ENCODE measurements at regions not wholly inside any gene's neighbourhood (a gene's known extent, or its start where the extent isn't known, plus 50 kb on each side); places are given as distances from the start of the nearest gene placed in this dataset.

DNA sequence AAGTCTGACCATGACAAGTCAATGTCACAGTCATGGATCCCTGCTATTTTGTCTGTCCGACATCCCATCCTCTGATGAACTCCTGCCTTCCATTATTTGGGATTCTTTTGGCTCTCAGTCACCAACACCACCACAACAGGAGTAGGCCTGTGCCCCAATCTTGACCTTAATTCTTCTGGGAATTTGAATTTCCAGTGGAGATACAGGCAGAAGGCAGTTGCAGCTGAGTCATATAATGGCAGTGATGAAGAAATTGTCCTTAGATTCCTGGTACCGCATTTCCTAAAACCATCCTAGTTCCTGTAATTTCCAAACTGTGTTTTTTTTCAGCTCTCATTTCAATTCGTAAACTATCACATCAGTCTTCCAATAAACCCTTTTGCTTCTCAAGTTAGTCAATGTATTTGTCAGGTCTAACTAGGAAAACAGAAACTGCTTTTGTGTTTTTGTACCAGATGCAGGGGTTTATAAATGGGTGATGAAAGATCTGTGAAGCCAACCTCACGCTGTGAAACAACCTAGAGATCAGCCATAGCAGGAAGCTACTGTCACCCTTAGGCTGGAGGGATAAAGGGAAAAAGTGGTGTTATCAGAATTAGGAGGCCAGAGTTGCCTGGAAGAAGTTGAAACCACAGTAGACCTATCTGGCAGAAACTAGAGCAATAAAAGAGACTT lies 126.3 kb upstream of the TMEM108 start:
- no peak for DNase-seq (ENCODE audit: low spot score)
- in situ Hi-C loops (cut with HindIII; ENCODE audit: low sequenced_read_pairs), result no loop called here

DNA sequence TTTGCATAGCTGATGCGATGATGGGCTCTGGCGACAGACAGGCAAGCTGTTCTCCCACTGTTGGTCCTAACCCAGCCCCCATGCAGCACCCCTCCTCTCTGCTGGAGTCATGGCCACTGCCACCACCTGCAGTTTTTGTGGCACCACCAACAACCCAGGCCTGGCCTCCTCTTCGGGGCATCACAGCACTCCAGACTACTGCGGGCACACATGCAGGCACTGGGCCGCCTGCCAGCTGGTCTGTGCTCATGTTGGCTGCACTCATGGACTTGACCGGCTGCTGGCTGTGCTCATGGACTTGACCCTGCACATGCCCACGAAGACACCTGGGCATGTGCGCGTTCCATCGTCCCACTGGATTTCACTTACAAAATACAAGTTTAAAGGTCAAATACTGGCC lies 130.9 kb upstream of the TMEM108 start:
- in situ Hi-C loops (cut with HindIII; ENCODE audit: low sequenced_read_pairs), result no loop called here

DNA sequence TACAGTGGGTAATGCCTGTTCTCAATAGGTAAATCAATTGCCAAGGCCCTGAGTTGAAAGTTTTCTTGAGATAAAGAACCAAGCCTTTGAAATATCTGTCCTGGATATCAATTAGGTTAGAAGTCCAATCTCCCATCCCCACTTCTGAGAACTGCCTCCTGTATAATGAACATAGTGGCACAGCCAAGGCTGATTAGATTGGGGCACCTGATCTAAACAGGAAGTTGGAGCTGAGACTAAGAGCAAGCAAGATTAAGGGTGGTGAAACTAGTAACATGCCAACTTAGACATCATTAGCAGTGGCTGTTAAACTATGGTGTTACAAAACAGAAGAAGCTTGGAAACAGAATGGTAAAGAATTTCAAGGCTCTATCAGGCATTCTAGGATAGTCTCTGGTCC lies 137.7 kb upstream of the TMEM108 start:
- DNase-seq (ENCODE audit: low spot score), result no peak
- in situ Hi-C loops (cut with HindIII; ENCODE audit: low sequenced_read_pairs), result no loop called here

More for the DNA sequence above, 130.9 kb upstream of the TMEM108 start:
- peak; percentile 50 for DNase-seq (ENCODE audit: low spot score)

DNA sequence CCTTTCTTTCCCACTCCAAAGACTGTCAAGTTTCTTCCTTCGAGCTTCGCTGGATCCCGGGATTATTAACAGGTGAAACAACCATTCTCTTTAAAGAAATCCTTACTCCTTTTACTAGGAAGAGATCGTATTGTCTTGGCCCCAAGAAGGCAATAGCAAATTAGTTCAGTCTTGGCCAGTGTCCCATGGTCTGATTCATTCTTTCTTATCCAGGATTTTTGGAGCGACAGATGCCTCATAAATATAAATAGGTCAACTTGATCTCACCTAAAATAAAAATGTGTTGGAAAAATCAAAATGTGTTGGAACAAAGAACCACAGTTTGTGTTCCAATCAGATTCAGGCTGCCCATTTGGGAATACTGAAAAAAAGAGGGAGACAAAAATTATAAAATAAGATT lies 140.1 kb upstream of the TMEM108 start:
- DNase-seq (ENCODE audit: low spot score), result peak; percentile 82

DNA sequence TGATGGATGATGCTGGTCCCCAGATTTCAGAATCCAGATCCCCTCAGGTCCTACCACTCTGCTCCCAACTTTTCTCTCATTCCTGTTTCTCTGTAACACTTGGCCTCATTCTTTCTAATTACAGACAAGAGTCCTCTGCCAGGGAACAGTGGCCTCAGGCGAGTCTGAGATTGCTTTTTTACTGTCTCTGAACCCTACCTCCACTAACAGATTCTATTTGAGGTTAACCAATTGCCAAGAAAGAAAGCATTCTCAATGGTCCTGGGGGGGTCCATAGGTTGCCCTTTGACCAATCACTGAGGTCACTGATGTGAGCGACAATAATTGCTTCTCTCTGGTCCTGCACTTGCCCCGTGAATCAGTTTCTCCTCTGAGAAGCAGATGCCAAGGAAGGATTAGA lies 145.2 kb upstream of the TMEM108 start:
- in situ Hi-C loops (cut with HindIII; ENCODE audit: low sequenced_read_pairs), result no loop called here
- peak; percentile 18 for DNase-seq (ENCODE audit: low spot score)

More for the DNA sequence above, 140.1 kb upstream of the TMEM108 start:
- in situ Hi-C loops (cut with HindIII; ENCODE audit: low sequenced_read_pairs), result no loop called here

DNA sequence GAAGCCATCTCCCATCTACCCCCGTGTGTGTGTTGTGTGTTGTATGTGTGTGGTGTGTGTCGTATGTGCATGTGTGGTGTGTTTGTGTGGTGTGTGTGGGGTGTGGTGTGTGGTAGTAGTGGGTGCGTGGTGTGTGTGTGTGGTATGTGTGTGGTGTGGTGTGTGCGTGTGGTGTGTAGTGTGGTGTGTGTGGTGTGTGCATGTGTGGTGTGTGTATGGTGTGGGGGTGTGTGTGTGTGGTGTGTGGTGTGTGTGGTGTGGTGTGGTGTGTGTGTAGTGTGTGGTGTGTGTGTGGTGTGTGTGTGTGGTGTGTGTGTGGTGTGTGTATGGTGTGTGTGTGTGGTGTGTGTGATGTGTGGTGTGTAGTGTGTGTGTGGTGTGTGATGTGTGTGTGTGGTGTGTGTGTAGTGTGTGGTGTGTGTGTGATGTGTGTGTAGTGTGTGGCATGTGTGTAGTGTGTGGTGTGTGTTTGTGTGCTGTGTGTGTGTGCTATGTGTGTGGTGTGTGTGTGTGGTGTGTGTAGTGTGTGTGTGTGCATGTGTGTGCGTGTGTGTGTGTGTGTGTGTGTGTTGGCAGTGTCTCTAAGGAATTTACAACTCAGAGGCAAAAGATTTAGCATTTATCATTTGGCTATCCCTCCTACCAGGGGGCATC lies 156.3 kb upstream of the TMEM108 start:
- DNase-seq (ENCODE audit: low spot score), result no peak
- in situ Hi-C loops (cut with HindIII; ENCODE audit: low sequenced_read_pairs), result no loop called here

DNA sequence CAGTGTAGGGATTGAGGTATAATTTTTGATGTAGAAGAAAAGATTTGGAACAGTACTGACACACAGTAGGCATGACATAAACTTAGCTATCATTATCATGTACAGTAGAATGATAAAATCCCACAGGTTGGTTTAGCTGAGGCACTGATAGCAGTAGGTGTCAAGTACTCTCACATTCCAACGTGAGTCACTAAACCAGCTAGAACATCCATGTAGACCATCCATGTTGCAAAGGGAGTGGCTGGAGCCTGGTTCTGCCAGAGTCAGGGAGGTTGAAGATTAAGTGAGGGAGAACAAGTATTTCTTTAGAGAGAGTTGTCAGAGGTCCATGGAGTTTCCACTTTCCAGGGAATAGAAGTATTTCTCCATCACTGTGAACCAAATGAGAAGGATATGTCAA lies 157.2 kb upstream of the TMEM108 start:
- in situ Hi-C loops (cut with HindIII; ENCODE audit: low sequenced_read_pairs), result no loop called here
- DNase-seq (ENCODE audit: low spot score), result no peak

DNA sequence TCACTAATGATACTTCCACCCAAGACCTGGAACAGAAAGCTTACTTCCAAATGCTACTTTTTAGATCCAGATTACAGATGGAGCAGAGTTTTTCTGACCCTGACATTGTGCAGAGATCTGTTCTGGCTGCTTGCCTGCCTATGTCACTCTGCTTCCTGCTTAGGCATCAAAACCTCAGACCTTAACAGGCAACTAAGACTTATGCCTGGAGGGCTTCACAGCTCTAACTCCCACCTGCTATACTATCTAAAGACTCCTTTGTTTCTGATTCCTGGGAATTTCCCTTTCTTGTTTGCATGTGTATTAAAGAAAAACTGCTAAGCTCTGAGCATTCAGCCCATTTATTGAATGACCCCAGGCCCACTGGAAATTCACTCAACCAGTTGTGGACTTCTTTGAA lies 157.4 kb upstream of the NPHP3 start:
- no peak for DNase-seq (ENCODE audit: low spot score)
- in situ Hi-C loops (cut with HindIII; ENCODE audit: low sequenced_read_pairs), result no loop called here

DNA sequence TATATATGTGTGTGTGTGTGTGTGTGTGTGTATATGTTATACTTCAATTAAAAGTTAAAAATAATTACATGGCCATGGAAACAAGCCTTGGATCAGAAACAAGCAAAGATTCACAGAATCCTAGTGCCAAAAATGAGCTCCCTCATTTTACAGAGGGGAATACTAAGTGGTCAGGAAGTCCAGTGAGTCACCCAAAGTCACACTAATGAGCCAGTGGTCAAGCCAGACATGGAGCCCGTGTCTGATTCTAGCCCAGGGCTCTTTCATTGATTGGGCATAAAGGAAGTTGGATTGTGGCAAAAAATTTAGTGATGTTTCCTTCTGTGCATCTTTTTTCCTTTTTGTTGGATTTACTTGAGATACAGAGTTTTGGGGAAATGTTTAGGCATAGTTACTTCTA lies 152.5 kb upstream of the NPHP3 start:
- DNase-seq (ENCODE audit: low spot score), result no peak
- in situ Hi-C loops (cut with HindIII; ENCODE audit: low sequenced_read_pairs), result no loop called here

DNA sequence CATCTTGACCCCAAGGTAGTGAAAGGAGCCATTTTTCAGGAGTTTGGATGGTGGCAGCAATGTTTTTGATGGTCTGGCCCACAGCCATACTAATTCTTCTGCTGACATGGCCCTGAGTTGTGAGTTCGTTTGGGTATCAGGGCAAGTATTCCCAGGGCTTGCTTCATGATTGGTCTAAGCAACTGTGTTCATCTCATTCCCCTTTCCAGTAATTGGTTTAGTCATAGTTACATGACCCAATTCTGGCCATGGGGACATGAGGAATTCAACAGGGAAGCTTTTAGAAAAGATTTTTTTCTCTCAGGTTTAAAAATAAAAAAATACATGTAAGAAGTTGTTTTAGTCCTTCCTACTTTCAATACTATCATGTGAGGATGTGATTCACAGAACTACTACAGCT lies 150.5 kb upstream of the NPHP3 start:
- in situ Hi-C loops (cut with HindIII; ENCODE audit: low sequenced_read_pairs), result no loop called here
- DNase-seq (ENCODE audit: low spot score), result no peak

DNA sequence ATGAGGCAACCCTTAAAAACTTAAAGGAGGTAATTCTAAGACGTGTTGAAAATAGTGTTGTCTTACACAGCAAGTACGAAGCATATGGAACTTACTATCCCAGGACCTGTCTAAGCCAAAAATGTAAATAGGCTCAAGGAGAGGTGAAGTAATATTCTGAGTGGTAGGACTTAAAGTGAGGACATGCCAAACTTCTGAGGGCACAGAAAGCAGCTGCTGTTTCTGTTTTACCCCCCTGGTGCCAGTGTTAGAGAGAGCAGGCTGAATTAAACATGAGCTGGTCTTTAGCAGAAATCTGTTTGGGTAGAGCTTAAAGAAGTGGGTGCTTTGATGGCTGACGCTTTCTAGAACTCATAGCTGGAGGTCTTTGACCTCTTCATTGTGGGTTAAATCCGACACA lies 149.7 kb upstream of the NPHP3 start:
- in situ Hi-C loops (cut with HindIII; ENCODE audit: low sequenced_read_pairs), result no loop called here

DNA sequence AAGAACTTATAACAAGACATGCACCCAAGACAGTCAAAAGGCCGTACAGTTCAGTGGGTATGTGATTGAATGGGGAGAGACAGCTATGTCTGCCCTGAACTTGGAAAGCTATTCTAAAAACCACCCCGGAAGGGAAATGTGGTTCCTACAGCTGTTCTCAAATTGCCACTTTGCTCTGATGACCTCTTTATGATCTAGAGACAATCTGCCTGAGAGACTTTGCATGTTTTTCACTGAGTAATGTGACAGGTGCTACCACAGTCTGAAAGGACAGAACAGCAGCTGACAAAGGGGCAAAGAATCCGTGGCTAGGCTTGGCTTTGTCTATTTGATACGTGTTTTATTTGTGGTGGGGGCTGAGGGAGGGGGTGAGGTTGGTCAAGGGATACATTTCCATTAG lies 148.3 kb upstream of the NPHP3 start:
- in situ Hi-C loops (cut with HindIII; ENCODE audit: low sequenced_read_pairs), result no loop called here
- DNase-seq (ENCODE audit: low spot score), result no peak

More for the DNA sequence above, 149.7 kb upstream of the NPHP3 start:
- DNase-seq (ENCODE audit: low spot score), result no peak

DNA sequence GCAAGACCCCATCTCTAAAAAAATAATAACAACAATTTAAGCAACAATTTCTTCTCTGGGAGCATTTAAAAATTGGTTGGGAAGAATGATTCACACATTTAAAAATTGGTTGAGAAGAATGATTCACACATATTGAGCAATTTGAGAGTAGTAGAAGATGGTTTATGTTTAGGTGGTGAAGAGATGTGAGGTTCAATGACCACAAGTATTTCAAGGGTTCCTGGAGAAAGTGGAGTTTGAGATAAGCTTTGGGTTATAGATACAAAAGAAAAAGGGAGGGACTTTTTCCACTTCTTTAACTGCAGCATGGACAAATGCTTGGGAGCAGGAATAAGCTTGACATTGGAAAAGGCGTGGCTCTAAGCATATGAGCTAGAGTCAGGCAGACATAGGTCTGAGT lies 145.7 kb upstream of the NPHP3 start:
- in situ Hi-C loops (cut with HindIII; ENCODE audit: low sequenced_read_pairs), result no loop called here
- DNase-seq (ENCODE audit: low spot score), result no peak

DNA sequence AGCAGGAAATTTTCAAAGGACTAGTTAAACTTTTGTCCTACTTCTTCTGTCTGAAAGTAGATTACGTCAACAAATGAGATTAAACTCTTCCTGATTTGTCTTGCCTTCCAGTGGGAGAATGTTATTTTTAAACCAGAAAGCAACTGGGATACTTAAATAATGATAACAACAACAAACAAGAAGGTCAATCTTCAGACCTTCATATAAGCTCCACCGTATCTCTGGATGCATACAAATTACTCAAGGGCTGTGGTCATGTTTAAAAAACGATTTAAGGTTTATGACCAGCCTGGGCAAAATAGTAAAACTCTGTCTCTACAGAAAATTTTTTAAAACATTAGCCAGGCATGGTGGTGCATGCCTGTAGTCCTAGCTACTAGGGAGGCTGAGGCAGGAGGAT lies 145.3 kb upstream of the NPHP3 start:
- in situ Hi-C loops (cut with HindIII; ENCODE audit: low sequenced_read_pairs), result no loop called here
- DNase-seq (ENCODE audit: low spot score), result no peak

DNA sequence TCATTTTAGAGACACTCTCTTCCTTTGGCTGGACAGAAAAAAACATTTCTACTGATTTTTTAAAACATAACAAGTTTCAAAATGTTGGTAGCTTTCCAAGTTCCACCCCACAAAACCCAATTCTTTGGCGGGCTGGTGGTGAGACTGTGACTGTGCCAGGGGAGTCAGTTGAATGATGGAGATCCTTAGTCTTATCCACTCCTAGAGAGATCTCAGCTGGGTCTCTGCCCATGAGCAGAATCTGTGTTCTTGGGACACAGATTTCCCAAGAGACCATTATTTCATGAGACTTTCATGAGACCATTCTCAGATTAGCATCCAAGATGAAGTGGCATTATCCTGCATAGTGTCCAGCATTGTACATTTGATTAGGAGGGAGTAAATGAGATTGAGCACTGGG lies 135.1 kb upstream of the NPHP3 start:
- in situ Hi-C loops (cut with HindIII; ENCODE audit: low sequenced_read_pairs), result no loop called here
- no peak for DNase-seq (ENCODE audit: low spot score)

DNA sequence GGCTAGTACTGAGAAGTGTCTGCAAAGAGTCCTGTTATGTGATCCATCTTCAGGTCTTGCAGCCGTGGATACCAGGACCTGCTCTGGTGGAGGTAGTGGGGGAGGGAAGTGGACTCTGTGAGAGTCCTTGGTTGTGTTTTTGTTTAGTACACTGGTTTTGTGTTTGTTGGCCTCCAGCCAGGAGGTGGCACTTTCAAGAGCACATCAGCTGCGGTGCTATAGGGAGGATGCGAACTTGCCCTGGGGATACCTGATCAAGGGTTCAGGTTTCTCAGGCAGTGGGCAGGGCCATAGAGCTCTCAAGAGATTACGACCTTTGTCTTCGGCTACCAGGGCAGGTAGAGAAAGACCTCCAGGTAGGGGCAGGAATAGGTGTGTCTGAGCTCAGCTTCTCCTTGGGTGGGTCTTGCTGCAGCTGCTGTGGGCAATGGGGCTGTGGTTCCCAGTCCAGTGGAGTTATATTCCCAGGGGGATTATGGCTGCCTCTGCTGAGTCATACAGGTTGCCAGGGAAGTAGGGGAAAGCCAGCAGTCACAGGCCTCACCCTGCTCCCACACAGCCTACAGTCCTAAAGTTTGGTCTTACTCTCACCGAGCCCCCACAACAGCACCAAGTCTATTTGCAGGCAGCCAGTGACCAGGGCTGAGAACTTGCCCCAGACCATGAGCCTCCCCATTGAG lies 132.8 kb upstream of the NPHP3 start:
- DNase-seq (ENCODE audit: low spot score), result no peak
- in situ Hi-C loops (cut with HindIII; ENCODE audit: low sequenced_read_pairs), result no loop called here

DNA sequence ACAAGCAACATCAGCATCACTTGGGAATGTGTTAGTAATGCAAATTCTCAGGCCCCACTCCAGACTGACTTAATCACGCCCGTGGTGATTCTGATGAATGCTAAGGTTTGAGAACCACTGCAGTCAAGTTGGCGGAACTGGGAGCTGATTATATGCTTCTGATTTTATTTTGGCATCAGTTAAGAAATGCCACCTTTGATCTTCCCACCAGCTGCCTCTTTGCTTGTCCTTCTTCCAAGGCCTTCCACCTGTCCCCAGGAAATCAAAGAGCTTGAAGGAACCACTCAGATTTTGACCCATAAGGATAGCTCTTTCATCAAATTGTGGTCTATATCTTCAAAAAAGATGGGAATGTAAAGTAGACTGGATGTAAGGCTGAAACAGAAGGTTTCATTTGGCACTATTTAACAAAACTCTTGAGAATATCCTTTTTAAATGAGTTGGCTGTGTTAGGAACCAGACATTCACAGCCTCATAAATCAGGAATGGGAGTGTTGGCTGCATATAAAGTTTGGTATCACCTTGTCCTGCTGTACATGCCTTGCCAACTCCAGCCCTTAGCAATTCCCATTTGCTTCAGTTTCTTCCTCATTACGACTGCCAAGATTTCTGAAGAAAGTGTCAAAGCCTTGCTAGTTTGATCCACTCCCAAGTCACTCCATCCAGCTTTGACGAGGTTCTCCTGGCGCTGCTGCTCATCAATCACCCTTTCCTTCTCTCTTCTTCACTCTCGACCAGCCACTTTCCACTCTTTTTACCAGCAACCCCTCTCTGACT lies 125.8 kb upstream of the NPHP3 start:
- DNase-seq (ENCODE audit: low spot score), result no peak
- in situ Hi-C loops (cut with HindIII; ENCODE audit: low sequenced_read_pairs), result no loop called here

DNA sequence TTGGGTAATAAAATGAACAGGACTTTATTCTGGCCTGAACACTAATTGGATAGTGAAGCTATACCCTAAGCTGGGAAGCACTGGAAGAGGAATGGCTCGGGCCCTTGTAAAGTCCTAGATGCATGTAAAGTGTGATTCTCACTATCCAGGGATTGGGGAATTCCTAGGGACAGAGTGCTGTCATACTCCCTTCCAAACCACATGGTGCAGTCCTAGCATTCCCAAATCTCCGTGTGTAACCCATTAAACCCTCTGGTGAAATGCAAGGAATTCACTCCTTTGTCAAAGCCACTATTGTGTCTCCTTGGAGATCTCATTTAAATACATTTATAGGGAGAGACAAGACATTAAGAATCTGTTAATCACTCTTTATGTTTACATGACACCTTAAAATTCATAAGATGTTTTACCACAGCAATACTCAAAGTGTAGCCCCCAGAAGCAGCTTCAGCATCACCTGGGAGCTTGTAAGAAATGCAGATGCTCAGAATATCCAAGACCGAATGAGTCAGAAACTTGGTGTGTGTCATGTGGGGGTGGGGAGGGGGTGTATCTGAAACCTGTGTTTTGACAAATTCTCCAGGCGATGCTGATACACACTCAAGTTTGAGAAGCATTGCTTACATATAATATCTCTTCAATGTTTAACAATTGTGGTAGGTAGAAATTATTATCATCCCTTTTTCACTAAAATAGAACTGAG lies 121.8 kb upstream of the NPHP3 start:
- no peak for DNase-seq (ENCODE audit: low spot score)
- in situ Hi-C loops (cut with HindIII; ENCODE audit: low sequenced_read_pairs), result no loop called here

DNA sequence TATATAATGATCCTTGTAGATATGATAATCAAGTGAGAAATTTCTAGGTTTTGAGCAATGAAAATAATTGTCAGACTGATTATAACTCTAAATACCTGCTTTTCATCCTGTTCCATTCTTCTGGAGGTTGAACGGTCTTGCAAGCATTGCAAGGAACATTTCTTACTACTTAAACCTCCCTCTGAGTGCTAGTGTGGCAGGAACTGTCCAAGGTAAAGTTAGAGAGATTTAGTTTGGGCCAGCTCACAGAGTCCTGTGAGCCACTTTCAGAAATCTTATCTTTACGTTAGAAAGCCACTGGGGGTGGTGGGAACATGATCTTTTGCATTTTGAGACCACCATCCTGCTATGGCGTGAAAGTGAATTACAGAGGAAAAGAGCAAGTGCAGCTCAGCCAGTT lies 121.1 kb upstream of the NPHP3 start:
- no peak for DNase-seq (ENCODE audit: low spot score)
- in situ Hi-C loops (cut with HindIII; ENCODE audit: low sequenced_read_pairs), result no loop called here

All from G401 (cell line).